PFSK-1 (cell line): ENCODE measurements at regions not wholly inside any gene's neighbourhood (a gene's known extent, or its start where the extent isn't known, plus 50 kb on each side); places are given as distances from the start of the nearest gene placed in this dataset.

ENCODE experiments used
- FOXP2 ChIP-seq: optimal IDR thresholded peaks from 2 replicates; pipeline ENCODE3; 2011; ENCODE audit warnings: borderline replicate concordance, control low read depth, inconsistent platforms; ENCODE audit not compliant: insufficient read depth; ENCODE audit errors: extremely low read length, extremely low read depth
- POLR2AphosphoS5 ChIP-seq: IDR thresholded peaks from 2 replicates; pipeline ENCODE4 v1.6.1; 2012; ENCODE audit warnings: low read depth, mild to moderate bottlenecking, control low read depth, low read length, moderate library complexity
- REST ChIP-seq, 2 experiments: IDR thresholded peaks; 2 replicates each; pipeline versions ENCODE4 v1.6.1 to v1.8.0; 2011 to 2012; ENCODE audit warnings: low read depth in 2 of 2, low read length in 2 of 2, control low read depth in 1 of 2, inconsistent platforms in 1 of 2, mild to moderate bottlenecking in 1 of 2, moderate library complexity in 1 of 2; ENCODE audit not compliant: insufficient read depth in 1 of 2
- SIN3A ChIP-seq: IDR thresholded peaks from 2 replicates; pipeline ENCODE4 v1.6.1; 2012; ENCODE audit warnings: mild to moderate bottlenecking, low read length, moderate library complexity, borderline replicate concordance; ENCODE audit not compliant: insufficient read depth
- TAF1 ChIP-seq: IDR thresholded peaks from 2 replicates; pipeline ENCODE4 v1.6.1; 2012; ENCODE audit warnings: low read length, control low read depth, borderline replicate concordance; ENCODE audit not compliant: insufficient read depth

- no peak for TF ChIP-seq REST (IDR thresholded peaks at IDR 0.05; ENCODE audit: insufficient read depth in 1 of 2, low read depth in 2 of 2, low read length in 2 of 2)
- TF ChIP-seq POLR2AphosphoS5, result no peak
Measured at GRCh38 chr2:67917332-67918054, 145.3 kb downstream of the C1D start.

GRCh38 chr2:67918471-67918870, 144.3 kb downstream of the C1D start:
- TF ChIP-seq REST (IDR thresholded peaks at IDR 0.05; ENCODE audit: insufficient read depth in 1 of 2, low read depth in 2 of 2, low read length in 2 of 2), result no peak
- TF ChIP-seq FOXP2, result no peak
- no peak for TF ChIP-seq TAF1
- TF ChIP-seq SIN3A, result no peak
- TF ChIP-seq POLR2AphosphoS5, result no peak

- TF ChIP-seq SIN3A (no peak), TAF1 (no peak), FOXP2 (no peak)
Measured at GRCh38 chr2:67919490-67919889, 143.3 kb downstream of the C1D start.

GRCh38 chr2:67922080-67922785, 140.6 kb downstream of the C1D start:
- TF ChIP-seq TAF1 (no peak), REST (IDR thresholded peaks at IDR 0.05; ENCODE audit: insufficient read depth in 1 of 2, low read depth in 2 of 2, low read length in 2 of 2) (no peak), SIN3A (no peak), POLR2AphosphoS5 (no peak), FOXP2 (no peak)

- no peak for TF ChIP-seq REST (IDR thresholded peaks at IDR 0.05; ENCODE audit: insufficient read depth in 1 of 2, low read depth in 2 of 2, low read length in 2 of 2)
Measured at GRCh38 chr2:67923696-67924095, 139.1 kb downstream of the C1D start.

- TF ChIP-seq SIN3A, result no peak
- no peak for TF ChIP-seq FOXP2
- TF ChIP-seq TAF1, result no peak
- no peak for TF ChIP-seq REST (IDR thresholded peaks at IDR 0.05; ENCODE audit: insufficient read depth in 1 of 2, low read depth in 2 of 2, low read length in 2 of 2)
- TF ChIP-seq POLR2AphosphoS5, result no peak
Measured at GRCh38 chr2:67927501-67927900, 135.3 kb downstream of the C1D start.
